ENCODE measurements at regions not wholly inside any gene's neighbourhood (a gene's known extent, or its start where the extent isn't known, plus 50 kb on each side); places are given as distances from the start of the nearest gene placed in this dataset.

DNA sequence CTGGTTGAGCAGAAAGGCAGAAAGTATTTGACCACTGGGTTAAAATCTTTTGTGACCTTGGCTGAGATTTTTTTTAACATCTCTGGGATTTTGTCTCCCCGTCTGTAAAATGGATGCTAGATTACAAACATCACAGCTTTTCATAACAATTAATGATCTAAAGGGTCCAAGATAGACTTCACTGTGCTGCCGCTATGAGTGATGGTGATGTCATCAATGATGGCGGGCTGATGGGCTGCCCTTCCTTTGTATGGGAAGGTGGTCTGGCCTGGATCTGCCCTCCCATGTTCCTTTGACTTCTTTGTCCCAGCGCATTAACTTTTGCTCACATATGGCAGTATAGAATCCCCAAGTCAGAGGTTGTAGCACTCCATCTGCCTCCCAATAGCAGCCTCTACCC, 116.7 kb downstream of the IRX5 start:
- no peak for DNase-seq (ENCODE audit: low read depth)
- TF ChIP-seq, protein P1, sequence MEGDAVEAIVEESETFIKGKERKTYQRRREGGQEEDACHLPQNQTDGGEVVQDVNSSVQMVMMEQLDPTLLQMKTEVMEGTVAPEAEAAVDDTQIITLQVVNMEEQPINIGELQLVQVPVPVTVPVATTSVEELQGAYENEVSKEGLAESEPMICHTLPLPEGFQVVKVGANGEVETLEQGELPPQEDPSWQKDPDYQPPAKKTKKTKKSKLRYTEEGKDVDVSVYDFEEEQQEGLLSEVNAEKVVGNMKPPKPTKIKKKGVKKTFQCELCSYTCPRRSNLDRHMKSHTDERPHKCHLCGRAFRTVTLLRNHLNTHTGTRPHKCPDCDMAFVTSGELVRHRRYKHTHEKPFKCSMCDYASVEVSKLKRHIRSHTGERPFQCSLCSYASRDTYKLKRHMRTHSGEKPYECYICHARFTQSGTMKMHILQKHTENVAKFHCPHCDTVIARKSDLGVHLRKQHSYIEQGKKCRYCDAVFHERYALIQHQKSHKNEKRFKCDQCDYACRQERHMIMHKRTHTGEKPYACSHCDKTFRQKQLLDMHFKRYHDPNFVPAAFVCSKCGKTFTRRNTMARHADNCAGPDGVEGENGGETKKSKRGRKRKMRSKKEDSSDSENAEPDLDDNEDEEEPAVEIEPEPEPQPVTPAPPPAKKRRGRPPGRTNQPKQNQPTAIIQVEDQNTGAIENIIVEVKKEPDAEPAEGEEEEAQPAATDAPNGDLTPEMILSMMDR (IDR thresholded peaks at IDR 0.05; ENCODE audit: control insufficient read depth, extremely low read depth, insufficient read depth): no peak

DNA sequence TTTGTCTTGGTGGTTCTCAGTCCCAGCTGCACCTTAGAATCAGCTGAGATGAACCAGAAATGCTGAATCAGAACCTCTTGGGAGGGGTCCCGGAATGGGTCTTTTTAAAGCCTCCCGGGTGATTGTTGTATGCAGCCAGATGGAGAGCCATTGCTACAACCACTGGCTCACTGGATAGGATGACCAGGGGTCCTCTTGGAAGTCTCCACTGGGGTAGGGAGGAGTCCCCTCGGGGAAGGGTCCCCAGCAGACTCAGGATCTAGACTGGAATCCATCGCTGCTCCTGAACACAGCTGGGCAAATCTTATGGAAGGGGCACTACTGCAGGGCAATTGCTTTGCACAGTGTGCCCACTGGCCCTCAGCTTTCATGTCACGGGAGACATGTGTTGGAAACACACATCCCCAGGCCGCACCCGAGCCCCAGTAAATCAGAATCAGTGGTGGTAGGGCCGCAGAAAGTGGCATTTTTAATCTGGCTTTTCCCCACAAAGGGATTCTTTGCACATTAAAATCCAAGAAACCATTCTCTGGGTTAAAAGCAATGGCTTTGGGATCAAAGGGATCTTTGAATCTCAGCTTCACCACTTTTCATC, 117.3 kb downstream of the IRX5 start:
- no peak for DNase-seq (ENCODE audit: low read depth)
- no peak overlapping the region for H3K4me3 ChIP-seq (ENCODE audit: low read depth, low read length)
- TF ChIP-seq, protein P1 (IDR thresholded peaks at IDR 0.05; ENCODE audit: control insufficient read depth, extremely low read depth, insufficient read depth): no peak

More for the DNA sequence above, 116.7 kb downstream of the IRX5 start:
- no peak overlapping the region for H3K4me3 ChIP-seq (ENCODE audit: low read depth, low read length)

DNA sequence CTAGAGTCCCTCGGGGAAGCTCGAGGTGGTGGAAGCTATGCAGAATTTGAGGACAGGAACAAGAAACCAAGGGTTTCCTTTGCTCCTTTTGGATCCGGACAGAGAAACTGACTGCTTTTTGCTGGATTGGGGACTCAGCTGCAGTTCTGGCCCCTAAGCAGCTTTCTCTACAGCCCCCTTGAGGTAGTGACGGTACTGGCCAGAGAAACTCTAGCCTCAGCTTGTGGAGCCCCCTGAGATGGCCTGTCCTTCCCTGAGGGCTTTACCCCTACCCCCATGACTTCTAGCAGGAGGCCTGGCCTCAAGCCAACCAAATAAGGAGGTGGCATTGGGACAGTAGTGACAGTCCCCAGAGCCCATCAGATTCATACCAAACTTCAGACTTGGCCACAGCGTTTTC, 118.1 kb downstream of the IRX5 start:
- H3K4me3 ChIP-seq (ENCODE audit: low read depth, low read length): no peak overlapping the region
- TF ChIP-seq, protein P1 (IDR thresholded peaks at IDR 0.05; ENCODE audit: control insufficient read depth, extremely low read depth, insufficient read depth): no peak
- DNase-seq (ENCODE audit: low read depth): no peak

DNA sequence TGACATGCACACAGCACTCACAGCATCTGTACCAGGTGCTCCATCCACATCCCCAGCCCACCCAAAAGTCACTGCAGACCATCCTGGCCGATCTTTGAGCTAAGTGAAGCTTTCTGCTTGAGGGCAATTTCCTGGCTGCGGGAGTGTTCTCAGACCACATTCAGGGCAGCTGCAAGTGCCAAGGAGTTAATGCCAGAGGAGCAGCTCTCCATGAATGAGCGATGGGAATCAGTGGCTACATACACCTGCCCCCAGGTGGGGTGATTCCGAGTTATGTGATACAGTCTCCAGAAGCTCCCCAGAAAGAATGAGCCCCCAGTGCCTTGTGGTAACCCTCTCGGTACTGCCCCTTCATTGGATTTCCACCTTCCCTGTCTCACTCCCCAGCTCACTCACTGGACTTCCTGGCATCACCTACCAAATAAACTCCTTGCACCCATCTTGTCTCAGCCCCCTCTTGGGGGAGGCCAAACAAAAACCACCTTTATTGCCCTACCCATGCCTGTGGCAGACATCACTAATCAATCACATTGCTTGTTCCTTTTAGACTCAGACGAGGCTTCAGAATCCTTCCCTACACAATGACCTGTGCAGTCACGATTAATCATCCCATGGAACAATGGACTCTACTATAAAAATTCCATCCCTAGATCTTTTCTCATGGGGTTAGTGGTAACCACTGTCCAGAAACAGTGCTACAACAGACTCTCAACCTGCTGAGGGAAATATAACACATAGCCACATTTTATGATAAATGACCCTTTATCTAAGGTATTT, 121.1 kb downstream of the IRX5 start:
- no peak for DNase-seq (ENCODE audit: low read depth)
- TF ChIP-seq, protein P1 (IDR thresholded peaks at IDR 0.05; ENCODE audit: control insufficient read depth, extremely low read depth, insufficient read depth): no peak
- H3K4me3 ChIP-seq (ENCODE audit: low read depth, low read length): no peak overlapping the region

DNA sequence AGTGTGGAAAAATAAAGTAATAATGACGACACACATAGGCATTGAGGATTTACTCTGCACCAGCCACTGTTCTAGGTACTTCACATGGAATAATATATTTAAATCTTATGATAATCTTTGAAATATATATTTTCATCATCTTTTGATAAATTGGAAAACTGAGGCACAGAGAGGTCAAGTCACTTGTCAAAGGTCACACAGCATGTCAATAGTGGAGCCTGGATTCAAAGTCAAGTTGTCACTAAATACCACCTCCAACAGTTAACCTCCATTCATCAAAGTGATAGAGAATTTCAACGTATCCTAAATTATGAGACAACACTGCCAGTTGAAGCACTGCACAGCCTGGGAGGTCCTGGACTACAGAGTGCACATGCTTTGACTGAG, 121.7 kb downstream of the IRX5 start:
- H3K4me3 ChIP-seq (ENCODE audit: low read depth, low read length): no peak overlapping the region
- TF ChIP-seq, protein P1 (IDR thresholded peaks at IDR 0.05; ENCODE audit: control insufficient read depth, extremely low read depth, insufficient read depth): no peak
- no peak for DNase-seq (ENCODE audit: low read depth)

DNA sequence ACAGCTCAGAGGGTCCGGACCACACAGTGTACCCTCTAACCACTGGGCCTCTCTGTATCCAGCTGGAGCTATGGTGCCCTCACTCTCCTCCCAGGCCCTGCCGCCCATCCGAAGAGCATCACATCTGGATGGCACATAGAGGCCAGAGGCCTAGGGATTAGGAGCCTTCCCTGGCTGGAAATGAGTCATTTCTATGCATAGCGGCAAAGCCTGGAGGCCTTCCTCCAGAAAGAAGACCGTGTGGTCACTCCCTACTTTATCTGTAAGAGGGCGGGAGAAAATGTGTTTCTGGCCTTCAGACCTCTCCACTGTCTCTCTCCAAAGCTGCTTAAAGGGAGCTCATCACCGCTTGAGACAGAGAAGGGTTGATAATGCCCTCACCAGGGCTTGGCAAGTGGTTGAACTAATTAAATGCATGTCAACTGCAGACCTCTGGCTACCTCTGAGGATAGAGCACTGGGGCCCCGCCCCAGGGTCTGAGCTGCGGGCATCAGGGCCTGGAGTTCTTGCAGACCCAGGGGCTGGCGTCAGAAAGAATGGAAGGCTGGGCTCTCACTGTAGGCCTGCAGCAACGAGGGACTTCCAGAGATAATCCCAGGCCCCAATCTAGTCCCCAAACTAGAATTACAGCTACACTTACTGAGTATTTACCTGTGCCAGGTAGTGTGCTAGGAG, 122.2 kb downstream of the IRX5 start:
- DNase-seq (ENCODE audit: low read depth): no peak
- TF ChIP-seq, protein P1 (IDR thresholded peaks at IDR 0.05; ENCODE audit: control insufficient read depth, extremely low read depth, insufficient read depth): no peak
- H3K4me3 ChIP-seq (ENCODE audit: low read depth, low read length): no peak overlapping the region

Data from LNCaP clone FGC (cell line).